ENCODE measurements at regions not wholly inside any gene's neighbourhood (a gene's known extent, or its start where the extent isn't known, plus 50 kb on each side); places are given as distances from the start of the nearest gene placed in this dataset.

DNA sequence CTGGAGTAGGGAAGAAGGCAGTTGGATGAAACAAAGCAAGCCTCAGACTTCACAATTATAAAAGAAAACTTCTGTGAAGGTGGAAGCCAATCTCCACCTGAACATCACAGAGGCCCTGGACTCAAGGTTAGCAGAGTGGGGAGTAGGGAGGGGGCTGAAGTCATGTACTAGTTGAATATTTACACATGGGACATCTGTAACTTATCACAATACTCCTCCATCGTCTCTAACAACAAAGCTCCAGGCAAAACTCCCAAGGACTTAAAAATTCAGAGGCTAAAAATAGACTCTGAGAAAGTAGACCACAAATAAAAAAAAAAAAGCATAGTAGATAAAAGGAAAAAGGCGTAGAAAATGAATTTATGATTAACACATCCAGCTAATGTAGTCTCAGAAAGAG lies 326.3 kb upstream of the PKN2 start:
- H3K4me1 ChIP-seq = peaks cover 0 to 5% (median 0%) of the 10 kb centered on the region in 3 donors
- WGBS, 2 donors (ENCODE audit: low coverage in 1 of 2) = 0 to 23% methylated on average over 1 to 2 of the region's 2 CpGs
- H3K36me3 ChIP-seq = no peaks in the 10 kb centered on the region

DNA sequence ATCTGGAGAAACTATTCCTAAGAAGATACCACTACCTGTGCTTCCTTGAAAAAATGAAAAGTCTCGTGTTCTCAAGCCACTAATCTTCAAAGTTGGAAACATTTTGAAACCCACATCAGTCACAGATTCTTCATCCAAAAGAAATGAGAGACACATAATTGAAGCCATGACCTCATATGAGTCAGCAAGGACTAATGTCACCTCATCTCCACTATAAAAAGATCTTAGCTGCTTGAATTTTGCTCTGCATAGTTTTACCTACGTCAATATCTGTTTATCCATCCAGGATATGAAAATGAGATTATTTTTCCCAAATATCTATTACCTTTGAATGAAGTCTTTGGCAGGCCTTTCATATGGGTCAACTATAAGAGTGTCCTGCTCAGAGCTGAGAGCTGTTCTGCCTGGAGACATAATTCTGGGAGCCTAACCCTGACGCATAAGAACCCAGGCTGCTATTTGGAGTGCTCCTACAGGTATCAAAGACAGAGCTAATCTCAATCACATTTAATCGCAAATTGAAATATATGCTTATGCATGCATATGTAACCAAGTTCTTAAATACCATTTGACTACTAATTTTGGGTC lies 312.5 kb upstream of the PKN2 start:
- Histone ChIP-seq H3K9me3 (no peaks in the 10 kb centered on the region), H3K27me3 (no peaks in the 10 kb centered on the region), H3K4me1 (no peaks in the 10 kb centered on the region), H3K4me3 (no peak overlapping the region), H3K36me3 (no peaks in the 10 kb centered on the region), H3K27ac (no peak overlapping the region)
- WGBS, 2 donors (ENCODE audit: low coverage in 1 of 2) = 89 to 100% methylated on average over 3 to 4 of the region's 4 CpGs
- no peak for ATAC-seq
- TF ChIP-seq, protein P1, sequence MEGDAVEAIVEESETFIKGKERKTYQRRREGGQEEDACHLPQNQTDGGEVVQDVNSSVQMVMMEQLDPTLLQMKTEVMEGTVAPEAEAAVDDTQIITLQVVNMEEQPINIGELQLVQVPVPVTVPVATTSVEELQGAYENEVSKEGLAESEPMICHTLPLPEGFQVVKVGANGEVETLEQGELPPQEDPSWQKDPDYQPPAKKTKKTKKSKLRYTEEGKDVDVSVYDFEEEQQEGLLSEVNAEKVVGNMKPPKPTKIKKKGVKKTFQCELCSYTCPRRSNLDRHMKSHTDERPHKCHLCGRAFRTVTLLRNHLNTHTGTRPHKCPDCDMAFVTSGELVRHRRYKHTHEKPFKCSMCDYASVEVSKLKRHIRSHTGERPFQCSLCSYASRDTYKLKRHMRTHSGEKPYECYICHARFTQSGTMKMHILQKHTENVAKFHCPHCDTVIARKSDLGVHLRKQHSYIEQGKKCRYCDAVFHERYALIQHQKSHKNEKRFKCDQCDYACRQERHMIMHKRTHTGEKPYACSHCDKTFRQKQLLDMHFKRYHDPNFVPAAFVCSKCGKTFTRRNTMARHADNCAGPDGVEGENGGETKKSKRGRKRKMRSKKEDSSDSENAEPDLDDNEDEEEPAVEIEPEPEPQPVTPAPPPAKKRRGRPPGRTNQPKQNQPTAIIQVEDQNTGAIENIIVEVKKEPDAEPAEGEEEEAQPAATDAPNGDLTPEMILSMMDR (IDR thresholded peaks at IDR 0.05) = no peak

More for the DNA sequence above, 326.3 kb upstream of the PKN2 start:
- no peak for ATAC-seq
- TF ChIP-seq POLR2A (IDR thresholded peaks at IDR 0.05) (no peak), EP300 (IDR thresholded peaks at IDR 0.05) (no peak), POLR2AphosphoS5 (IDR thresholded peaks at IDR 0.05) (no peak)
- TF ChIP-seq, protein P1 (IDR thresholded peaks at IDR 0.05) = no peak
- no peaks in the 10 kb centered on the region for H3K9me3 ChIP-seq
- H3K27ac ChIP-seq = no peak overlapping the region
- H3K27me3 ChIP-seq = no peaks in the 10 kb centered on the region
- H3K4me3 ChIP-seq = no peak overlapping the region

DNA sequence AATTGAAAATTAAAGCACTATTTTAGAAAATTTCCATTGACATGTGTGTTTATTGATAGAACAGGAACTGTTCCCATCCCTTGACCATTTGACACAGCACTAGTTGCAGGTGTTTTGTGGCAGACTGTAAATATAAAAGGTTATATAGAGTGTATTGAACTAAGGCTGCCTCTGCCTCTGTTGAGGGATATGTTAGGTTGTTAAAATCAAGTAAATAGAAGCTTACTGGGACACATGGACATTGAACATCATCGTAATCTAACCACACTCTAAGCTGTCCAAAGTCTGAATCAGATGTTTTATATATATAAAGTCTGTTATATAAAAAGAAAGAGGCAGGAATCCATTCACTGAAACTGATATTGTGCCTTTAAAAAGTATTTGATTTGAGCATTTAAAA lies 308.1 kb upstream of the PKN2 start:
- ATAC-seq = no peak
- H3K36me3 ChIP-seq = no peaks in the 10 kb centered on the region
- no peaks in the 10 kb centered on the region for H3K27me3 ChIP-seq
- no peaks in the 10 kb centered on the region for H3K9me3 ChIP-seq
- no peaks in the 10 kb centered on the region for H3K4me1 ChIP-seq
- H3K4me3 ChIP-seq = no peak overlapping the region
- TF ChIP-seq POLR2A (IDR thresholded peaks at IDR 0.05) = no peak
- TF ChIP-seq, protein P1 (IDR thresholded peaks at IDR 0.05) = no peak
- no peak for TF ChIP-seq EP300 (IDR thresholded peaks at IDR 0.05)
- TF ChIP-seq POLR2AphosphoS5 (IDR thresholded peaks at IDR 0.05) = no peak
- 90 to 92% methylated on average over 1 of the region's 1 CpG for WGBS, 2 donors (ENCODE audit: low coverage in 1 of 2)
- no peak overlapping the region for H3K27ac ChIP-seq

DNA sequence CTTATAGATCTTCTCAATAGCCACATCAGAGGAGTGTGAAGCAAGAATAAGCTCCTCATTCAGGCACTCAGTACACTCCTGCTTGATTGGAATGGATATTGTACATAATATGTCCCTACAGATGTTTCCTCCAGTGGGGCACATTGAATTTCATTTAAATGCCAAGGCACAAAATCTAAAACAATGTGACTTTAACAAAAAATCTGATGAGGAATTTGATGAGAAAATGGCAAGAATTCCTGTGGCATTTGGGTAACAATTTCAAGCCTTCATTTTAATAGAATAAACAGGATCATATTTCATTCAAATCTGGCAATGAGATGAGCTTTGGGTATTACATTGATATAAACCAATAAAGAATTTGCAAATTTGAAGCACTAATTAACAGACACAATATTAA lies 307.7 kb upstream of the PKN2 start:
- Histone ChIP-seq H3K36me3 (no peaks in the 10 kb centered on the region), H3K4me1 (no peaks in the 10 kb centered on the region), H3K27me3 (no peaks in the 10 kb centered on the region), H3K27ac (no peak overlapping the region), H3K9me3 (no peaks in the 10 kb centered on the region), H3K4me3 (no peak overlapping the region)
- TF ChIP-seq POLR2AphosphoS5 (IDR thresholded peaks at IDR 0.05) (no peak), POLR2A (IDR thresholded peaks at IDR 0.05) (no peak), EP300 (IDR thresholded peaks at IDR 0.05) (no peak)
- TF ChIP-seq, protein P1 (IDR thresholded peaks at IDR 0.05) = no peak
- no peak for ATAC-seq

DNA sequence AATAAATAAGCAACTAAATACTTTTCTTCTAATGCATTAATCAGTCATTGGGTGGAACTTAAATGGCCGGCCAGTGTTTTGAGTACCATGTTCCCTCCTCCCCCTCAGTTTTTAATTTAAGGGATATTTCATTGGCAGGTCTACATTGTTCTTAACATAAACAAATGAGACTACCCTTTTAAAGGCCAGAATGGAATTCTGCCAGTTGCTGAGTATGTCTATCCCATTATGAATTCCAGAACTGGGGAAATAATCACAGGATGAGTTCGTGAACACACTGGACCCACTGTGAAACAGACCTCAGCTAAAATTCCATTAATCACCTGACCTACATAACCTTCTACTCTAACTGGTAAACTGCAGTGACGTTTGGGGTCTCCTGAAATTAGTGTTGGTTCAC lies 305.5 kb upstream of the PKN2 start:
- no peak for ATAC-seq
- no peaks in the 10 kb centered on the region for H3K36me3 ChIP-seq
- H3K9me3 ChIP-seq = no peaks in the 10 kb centered on the region
- H3K27me3 ChIP-seq = no peaks in the 10 kb centered on the region
- no peak overlapping the region for H3K27ac ChIP-seq
- 35 to 70% methylated on average over 1 to 3 of the region's 3 CpGs for WGBS, 2 donors (ENCODE audit: low coverage in 1 of 2)
- no peak for TF ChIP-seq POLR2AphosphoS5 (IDR thresholded peaks at IDR 0.05)
- TF ChIP-seq, protein P1 (IDR thresholded peaks at IDR 0.05) = no peak
- TF ChIP-seq POLR2A (IDR thresholded peaks at IDR 0.05) = no peak
- TF ChIP-seq EP300 (IDR thresholded peaks at IDR 0.05) = no peak
- H3K4me1 ChIP-seq = no peaks in the 10 kb centered on the region
- H3K4me3 ChIP-seq = no peak overlapping the region
